HL-60 (cell line): ENCODE measurements at regions not wholly inside any gene's neighbourhood (a gene's known extent, or its start where the extent isn't known, plus 50 kb on each side); places are given as distances from the start of the nearest gene placed in this dataset.

Experiments used
- DNase-seq, 2 experiments: peaks; one replicate each; pipeline ENCODE4 v3.0.0-alpha.2; 2010 to 2020; ENCODE audit warnings: low read depth in 1 of 2, low spot score in 1 of 2
- H3K27ac ChIP-seq: fragments of 250-450 bp; sonication (Bioruptor Pico); replicated peaks from 2 replicates; pipeline ENCODE4 v1.5.1; 2020; ENCODE audit warnings: mild to moderate bottlenecking, moderate library complexity
- H3K27me3 ChIP-seq: fragments of 250-450 bp; sonication (Bioruptor Pico); 2 replicates; pipeline ENCODE4 v1.5.1; 2021; ENCODE audit warnings: mild to moderate bottlenecking, moderate library complexity; ENCODE audit not compliant: insufficient read depth, poor library complexity, severe bottlenecking
- H3K4me3 ChIP-seq: replicated peaks from 2 replicates; pipeline ENCODE4 v1.5.1; 2011; ENCODE audit warnings: mild to moderate bottlenecking, control low read depth, low read length; ENCODE audit not compliant: insufficient read depth
- GABPA ChIP-seq: IDR thresholded peaks from 2 replicates; pipeline ENCODE4 v1.6.1; 2012; ENCODE audit warnings: low read depth
- POLR2AphosphoS5 ChIP-seq: IDR thresholded peaks from 2 replicates; pipeline ENCODE4 v1.6.1; 2012; ENCODE audit warnings: low read depth
- SPI1 ChIP-seq: IDR thresholded peaks from 2 replicates; pipeline ENCODE4 v1.6.1; 2012; ENCODE audit warnings: low read depth, mild to moderate bottlenecking, borderline replicate concordance
- TF ChIP-seq, protein P1 (sequence below): IDR thresholded peaks from one replicate; pipeline ENCODE4 v1.5.1; 2011; ENCODE audit warnings: low read length, control low read depth, inconsistent platforms; ENCODE audit not compliant: insufficient read depth
- TF ChIP-seq, protein P2 (sequence below): IDR thresholded peaks from 2 replicates; pipeline ENCODE4 v1.6.1; 2012; ENCODE audit warnings: low read depth; ENCODE audit not compliant: insufficient replicate concordance

DNA sequence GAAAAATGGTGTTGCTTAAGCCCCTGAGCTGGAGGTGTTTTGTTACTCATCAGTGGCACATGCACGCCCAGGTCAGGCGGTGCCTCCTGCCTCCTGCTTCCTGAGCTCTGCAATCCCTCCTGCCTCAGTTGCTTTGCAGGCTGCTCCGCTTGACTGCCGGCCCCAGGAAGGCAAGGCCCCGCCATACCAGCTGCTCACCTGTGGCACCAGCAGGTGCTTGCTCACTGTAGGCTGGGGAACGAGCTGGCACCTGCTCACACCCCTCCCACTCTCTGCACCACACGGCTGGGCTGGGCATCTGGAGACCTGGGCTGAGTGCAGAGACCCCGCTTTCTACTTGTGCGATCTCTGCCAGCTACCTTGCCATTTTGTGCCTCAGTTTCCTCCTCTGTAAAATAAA lies 200.2 kb downstream of the RBFOX3 start:
- peaks cover 13% of the 10 kb centered on the region for H3K27me3 ChIP-seq
- H3K27ac ChIP-seq, result no peak overlapping the region
- TF ChIP-seq, protein P1, sequence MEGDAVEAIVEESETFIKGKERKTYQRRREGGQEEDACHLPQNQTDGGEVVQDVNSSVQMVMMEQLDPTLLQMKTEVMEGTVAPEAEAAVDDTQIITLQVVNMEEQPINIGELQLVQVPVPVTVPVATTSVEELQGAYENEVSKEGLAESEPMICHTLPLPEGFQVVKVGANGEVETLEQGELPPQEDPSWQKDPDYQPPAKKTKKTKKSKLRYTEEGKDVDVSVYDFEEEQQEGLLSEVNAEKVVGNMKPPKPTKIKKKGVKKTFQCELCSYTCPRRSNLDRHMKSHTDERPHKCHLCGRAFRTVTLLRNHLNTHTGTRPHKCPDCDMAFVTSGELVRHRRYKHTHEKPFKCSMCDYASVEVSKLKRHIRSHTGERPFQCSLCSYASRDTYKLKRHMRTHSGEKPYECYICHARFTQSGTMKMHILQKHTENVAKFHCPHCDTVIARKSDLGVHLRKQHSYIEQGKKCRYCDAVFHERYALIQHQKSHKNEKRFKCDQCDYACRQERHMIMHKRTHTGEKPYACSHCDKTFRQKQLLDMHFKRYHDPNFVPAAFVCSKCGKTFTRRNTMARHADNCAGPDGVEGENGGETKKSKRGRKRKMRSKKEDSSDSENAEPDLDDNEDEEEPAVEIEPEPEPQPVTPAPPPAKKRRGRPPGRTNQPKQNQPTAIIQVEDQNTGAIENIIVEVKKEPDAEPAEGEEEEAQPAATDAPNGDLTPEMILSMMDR, result no peak
- no peak for TF ChIP-seq SPI1
- TF ChIP-seq GABPA, result no peak
- TF ChIP-seq, protein P2, sequence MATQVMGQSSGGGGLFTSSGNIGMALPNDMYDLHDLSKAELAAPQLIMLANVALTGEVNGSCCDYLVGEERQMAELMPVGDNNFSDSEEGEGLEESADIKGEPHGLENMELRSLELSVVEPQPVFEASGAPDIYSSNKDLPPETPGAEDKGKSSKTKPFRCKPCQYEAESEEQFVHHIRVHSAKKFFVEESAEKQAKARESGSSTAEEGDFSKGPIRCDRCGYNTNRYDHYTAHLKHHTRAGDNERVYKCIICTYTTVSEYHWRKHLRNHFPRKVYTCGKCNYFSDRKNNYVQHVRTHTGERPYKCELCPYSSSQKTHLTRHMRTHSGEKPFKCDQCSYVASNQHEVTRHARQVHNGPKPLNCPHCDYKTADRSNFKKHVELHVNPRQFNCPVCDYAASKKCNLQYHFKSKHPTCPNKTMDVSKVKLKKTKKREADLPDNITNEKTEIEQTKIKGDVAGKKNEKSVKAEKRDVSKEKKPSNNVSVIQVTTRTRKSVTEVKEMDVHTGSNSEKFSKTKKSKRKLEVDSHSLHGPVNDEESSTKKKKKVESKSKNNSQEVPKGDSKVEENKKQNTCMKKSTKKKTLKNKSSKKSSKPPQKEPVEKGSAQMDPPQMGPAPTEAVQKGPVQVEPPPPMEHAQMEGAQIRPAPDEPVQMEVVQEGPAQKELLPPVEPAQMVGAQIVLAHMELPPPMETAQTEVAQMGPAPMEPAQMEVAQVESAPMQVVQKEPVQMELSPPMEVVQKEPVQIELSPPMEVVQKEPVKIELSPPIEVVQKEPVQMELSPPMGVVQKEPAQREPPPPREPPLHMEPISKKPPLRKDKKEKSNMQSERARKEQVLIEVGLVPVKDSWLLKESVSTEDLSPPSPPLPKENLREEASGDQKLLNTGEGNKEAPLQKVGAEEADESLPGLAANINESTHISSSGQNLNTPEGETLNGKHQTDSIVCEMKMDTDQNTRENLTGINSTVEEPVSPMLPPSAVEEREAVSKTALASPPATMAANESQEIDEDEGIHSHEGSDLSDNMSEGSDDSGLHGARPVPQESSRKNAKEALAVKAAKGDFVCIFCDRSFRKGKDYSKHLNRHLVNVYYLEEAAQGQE, result no peak
- TF ChIP-seq POLR2AphosphoS5, result no peak

DNA sequence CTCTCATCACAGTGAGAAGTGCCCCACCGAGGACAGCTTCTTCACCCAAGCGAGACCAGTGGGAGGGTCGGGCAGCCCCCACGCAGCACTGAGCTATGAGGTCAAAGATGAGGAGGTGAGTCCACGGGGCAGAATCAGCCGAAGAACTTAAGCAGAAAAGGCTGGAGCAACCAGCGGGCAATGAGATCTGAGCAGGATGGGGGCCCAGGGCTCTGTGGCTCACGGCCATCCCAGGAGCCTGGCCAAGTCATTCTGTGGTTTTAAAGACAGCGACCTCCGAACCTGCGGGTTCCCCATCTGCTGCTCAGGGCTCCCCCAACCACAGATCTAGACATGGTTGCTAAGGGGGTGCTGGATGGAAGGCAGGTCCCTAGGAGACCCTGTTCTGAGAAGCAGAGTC lies 202.6 kb downstream of the RBFOX3 start:
- no peak overlapping the region for H3K4me3 ChIP-seq
- no peak for DNase-seq
- peaks cover 13% of the 10 kb centered on the region for H3K27me3 ChIP-seq
- H3K27ac ChIP-seq, result no peak overlapping the region
- TF ChIP-seq, protein P1, result no peak
- no peak for TF ChIP-seq POLR2AphosphoS5
- TF ChIP-seq, protein P2, result no peak

More for the DNA sequence above, 200.2 kb downstream of the RBFOX3 start:
- DNase-seq, result no peak
- no peak overlapping the region for H3K4me3 ChIP-seq

DNA sequence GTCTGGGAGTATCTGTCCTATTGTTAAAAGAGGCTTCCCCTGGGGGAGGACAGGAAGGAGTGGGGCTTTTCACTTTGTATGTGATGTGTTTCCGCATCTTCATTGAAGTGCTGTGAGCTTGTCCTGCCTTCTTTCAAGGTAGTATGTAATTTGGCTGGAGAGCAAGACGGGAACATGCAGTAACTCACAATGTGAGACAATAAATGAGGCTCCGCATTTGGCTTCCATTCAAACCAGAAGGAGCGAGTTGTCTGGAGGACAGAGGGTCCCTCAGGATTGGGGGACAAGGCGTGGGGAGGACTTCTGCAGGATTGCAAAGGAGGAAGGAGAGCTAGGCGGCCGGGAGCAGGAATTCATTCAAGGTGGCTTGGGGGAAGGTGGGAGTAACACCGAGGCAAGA lies 203.5 kb downstream of the RBFOX3 start:
- H3K27ac ChIP-seq, result no peak overlapping the region
- H3K4me3 ChIP-seq, result no peak overlapping the region
- peaks cover 13% of the 10 kb centered on the region for H3K27me3 ChIP-seq
- no peak for DNase-seq
- TF ChIP-seq, protein P2, result no peak
- TF ChIP-seq POLR2AphosphoS5, result no peak
- TF ChIP-seq, protein P1, result no peak
- no peak for TF ChIP-seq GABPA
- TF ChIP-seq SPI1, result no peak
